ENCODE measurements at regions not wholly inside any gene's neighbourhood (a gene's known extent, or its start where the extent isn't known, plus 50 kb on each side); places are given as distances from the start of the nearest gene placed in this dataset.

GRCh38 chr4:38189445-38189844 is 229.2 kb downstream of the PTTG2 start:
- DNase-seq = no peak

- peak in 9 of 51 donors; percentile 9 to 46 (median 21) for DNase-seq
These were observed 230.6 kb downstream of the PTTG2 start for GRCh38 chr4:38190717-38191178.

- DNase-seq = no peak
These were observed 232.3 kb downstream of the PTTG2 start for GRCh38 chr4:38192516-38192915.

GRCh38 chr4:38193236-38193863 is 233.2 kb downstream of the PTTG2 start:
- DNase-seq = no peak

- DNase-seq = no peak
These were observed 233.9 kb downstream of the PTTG2 start for GRCh38 chr4:38194047-38194602.

GRCh38 chr4:38195486-38195885 is 235.3 kb downstream of the PTTG2 start:
- no peak for DNase-seq

- no peak for DNase-seq
These were observed 235.7 kb downstream of the PTTG2 start for GRCh38 chr4:38195911-38196310.

- DNase-seq = no peak
These were observed 242.0 kb downstream of the PTTG2 start for GRCh38 chr4:38202242-38202641.

GRCh38 chr4:38203609-38204008 is 243.4 kb downstream of the PTTG2 start:
- no peak for DNase-seq

GRCh38 chr4:38204339-38205035 is 244.3 kb downstream of the PTTG2 start:
- DNase-seq = peak in 14 of 51 donors; percentile 5 to 74 (median 32)

- DNase-seq = no peak
These were observed 245.1 kb downstream of the PTTG2 start for GRCh38 chr4:38205261-38205660.

GRCh38 chr4:38207110-38207457 is 246.9 kb downstream of the PTTG2 start:
- no peak for DNase-seq

GRCh38 chr4:38209654-38210053 is 249.5 kb downstream of the PTTG2 start:
- DNase-seq = no peak

GRCh38 chr4:38210396-38211114 is 250.4 kb downstream of the PTTG2 start:
- DNase-seq = no peak

- DNase-seq = no peak
These were observed 251.7 kb downstream of the PTTG2 start for GRCh38 chr4:38211885-38212284.

GRCh38 chr4:38213083-38213805 is 253.0 kb downstream of the PTTG2 start:
- DNase-seq = no peak

- no peak for DNase-seq
These were observed 262.7 kb downstream of the PTTG2 start for GRCh38 chr4:38222892-38223291.

GRCh38 chr4:38223306-38223705 is 263.1 kb downstream of the PTTG2 start:
- peak in 1 of 51 donors; percentile 7 for DNase-seq

GRCh38 chr4:38223782-38224236 is 263.6 kb downstream of the PTTG2 start:
- DNase-seq = peak in 42 of 51 donors; percentile 9 to 87 (median 46)

GRCh38 chr4:38224850-38225249 is 264.7 kb downstream of the PTTG2 start:
- DNase-seq = no peak

GRCh38 chr4:38226170-38226569 is 266.0 kb downstream of the PTTG2 start:
- DNase-seq = no peak
